ENCODE measurements at regions not wholly inside any gene's neighbourhood (a gene's known extent, or its start where the extent isn't known, plus 50 kb on each side); places are given as distances from the start of the nearest gene placed in this dataset.

DNA sequence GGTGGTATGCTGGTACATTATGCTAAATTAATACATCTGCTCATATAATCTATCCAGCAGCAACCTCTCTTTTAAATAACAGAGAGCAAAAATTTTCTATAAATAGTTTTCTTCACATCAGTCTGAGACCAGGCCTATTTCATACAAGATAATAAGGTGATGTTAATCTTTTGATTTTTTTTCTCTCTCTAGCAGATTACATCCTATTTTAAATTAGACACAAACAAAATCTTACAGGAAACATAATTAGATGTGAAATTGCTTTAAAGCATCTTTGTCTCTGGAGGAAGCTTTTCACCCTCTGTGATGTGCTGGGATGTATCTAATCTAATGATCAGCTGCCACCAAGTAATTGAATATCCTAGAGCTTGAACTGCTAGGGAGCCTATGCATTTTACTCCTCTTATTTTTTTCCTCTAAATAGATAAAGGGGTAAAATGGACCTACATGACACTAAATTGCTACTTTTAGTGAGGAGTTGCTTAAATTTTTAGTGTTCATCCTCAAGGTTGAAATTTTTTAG, 165.5 kb downstream of the MANEA start:
- TF ChIP-seq, protein P1, sequence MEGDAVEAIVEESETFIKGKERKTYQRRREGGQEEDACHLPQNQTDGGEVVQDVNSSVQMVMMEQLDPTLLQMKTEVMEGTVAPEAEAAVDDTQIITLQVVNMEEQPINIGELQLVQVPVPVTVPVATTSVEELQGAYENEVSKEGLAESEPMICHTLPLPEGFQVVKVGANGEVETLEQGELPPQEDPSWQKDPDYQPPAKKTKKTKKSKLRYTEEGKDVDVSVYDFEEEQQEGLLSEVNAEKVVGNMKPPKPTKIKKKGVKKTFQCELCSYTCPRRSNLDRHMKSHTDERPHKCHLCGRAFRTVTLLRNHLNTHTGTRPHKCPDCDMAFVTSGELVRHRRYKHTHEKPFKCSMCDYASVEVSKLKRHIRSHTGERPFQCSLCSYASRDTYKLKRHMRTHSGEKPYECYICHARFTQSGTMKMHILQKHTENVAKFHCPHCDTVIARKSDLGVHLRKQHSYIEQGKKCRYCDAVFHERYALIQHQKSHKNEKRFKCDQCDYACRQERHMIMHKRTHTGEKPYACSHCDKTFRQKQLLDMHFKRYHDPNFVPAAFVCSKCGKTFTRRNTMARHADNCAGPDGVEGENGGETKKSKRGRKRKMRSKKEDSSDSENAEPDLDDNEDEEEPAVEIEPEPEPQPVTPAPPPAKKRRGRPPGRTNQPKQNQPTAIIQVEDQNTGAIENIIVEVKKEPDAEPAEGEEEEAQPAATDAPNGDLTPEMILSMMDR (IDR thresholded peaks at IDR 0.05; ENCODE audit: insufficient read depth, low read depth, low read length) = no peak
- TF ChIP-seq EZH2 (IDR thresholded peaks at IDR 0.05; ENCODE audit: insufficient read depth, low read length) = no peak

All from astrocyte (in vitro differentiated cells and primary cell).